CMK (cell line): ENCODE measurements at regions not wholly inside any gene's neighbourhood (a gene's known extent, or its start where the extent isn't known, plus 50 kb on each side); places are given as distances from the start of the nearest gene placed in this dataset.
A peak's percentile ranks its signal among the peaks of the same experiment; 100 is the strongest.

Experiments used
- DNase-seq: peaks from one replicate; pipeline ENCODE4 v3.0.0-alpha.2; 2010; ENCODE audit warnings: low read depth

DNA sequence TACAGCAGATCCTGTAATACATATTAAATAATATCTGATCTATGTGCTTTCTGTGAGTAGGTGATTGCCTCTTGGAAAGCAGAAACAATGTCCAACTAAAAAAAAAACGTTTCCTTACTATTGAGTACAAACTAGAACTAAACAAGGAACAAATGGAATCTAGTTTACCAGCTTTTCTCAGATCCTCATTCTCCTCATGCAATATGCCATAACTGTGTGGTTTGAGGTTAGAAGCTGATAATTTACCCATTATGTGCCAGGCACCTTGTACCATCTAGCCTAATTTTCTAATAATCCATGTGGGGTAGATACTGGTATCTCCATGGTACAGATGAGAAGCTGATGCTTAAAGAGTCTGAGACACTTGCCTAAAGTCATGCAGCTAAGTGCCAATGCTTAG is 154.7 kb downstream of the PTGER3 start:
- no peak for DNase-seq

DNA sequence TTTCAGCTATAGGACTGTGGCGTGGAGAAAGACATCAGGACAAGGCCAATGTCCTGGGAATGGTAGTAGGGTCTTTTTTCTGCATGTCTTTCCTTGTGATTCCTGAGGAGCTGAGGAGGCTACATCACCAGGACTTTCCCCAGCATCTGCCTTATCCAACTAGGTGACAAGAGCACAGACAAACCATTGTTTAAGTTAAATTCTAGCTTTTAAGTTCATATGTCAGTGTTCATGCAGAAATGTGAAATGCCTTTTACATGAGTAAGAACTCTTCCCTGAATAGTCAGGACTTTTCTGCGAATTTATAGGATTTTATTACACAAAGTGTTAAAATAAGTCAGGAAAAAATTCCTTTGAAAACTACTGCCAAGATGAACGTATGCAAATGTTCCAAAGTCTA is 154.2 kb downstream of the PTGER3 start:
- no peak for DNase-seq

DNA sequence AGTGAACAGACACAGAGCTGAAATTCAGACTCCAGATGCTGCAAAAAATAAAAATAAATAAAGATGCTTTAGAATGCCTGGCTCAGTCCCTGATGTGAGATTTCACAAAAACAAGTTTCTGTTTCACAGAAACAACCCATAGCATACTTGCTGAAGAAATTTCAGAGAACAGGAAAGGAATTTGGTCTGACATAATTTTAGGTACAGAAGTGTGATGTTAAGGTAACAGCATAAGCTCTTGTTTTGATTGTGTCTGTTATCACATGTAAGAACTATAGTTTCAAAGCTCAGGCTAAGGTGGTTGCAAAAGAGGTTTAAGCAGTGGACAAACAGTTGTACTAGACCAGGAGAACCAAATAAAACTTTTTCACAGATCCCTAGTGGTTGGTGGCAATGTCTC is 152.1 kb downstream of the PTGER3 start:
- DNase-seq: no peak

DNA sequence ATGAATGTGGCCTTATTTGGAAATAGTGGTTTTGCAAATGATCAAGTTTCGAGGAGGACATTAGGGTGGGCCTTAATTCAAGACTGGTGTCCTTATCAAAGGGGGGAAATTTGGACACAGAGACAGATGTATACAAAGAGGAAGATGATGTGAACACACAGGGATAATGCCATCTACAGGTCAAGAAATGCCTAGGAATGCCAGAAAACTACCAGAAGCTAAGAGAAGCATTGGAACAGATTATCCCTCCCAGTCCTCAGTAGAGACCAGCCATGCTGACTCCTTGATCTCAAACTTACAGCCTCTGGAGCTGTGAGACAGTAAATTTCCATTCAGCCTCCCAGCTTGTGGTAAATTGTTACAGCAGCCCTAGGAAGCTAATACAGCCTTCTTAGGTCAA is 151.4 kb downstream of the PTGER3 start:
- DNase-seq: no peak

DNA sequence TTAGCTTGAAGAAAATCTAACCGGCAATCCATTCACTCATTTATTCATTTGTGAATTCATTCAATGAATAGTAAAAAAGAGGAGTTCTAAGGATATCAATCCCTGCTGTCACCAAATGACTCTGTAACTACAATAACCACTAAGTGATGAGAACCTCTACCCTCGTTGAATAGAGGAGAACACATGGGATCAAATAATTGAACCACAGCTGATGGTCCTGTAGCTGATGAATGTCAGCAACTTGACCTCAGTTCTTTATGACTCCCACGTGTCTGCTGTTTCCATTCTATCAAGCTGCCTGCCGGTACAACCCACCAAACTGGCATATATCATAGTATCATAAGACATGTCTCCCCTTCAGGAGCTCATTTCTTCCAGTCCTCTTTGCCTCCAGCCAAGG is 150.3 kb downstream of the PTGER3 start:
- no peak for DNase-seq

DNA sequence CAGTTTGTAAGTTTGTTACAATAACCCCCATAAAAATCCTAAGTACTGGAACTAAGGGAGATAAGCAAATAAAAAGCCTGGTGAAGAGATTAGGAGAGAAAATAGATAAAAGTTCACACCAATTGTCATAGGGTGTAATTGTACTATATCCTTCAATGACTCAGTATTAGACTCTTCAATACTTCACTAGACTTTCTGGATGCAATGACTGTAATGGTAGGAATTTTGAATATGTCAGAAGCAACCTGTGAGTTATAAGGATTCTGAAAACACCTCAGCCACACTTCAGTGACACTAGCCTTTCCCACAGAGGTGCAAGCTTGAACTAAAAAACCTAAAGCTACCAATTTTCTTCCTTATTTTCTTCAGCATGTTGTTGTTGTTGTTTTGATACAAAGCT is 147.9 kb downstream of the PTGER3 start:
- no peak for DNase-seq

DNA sequence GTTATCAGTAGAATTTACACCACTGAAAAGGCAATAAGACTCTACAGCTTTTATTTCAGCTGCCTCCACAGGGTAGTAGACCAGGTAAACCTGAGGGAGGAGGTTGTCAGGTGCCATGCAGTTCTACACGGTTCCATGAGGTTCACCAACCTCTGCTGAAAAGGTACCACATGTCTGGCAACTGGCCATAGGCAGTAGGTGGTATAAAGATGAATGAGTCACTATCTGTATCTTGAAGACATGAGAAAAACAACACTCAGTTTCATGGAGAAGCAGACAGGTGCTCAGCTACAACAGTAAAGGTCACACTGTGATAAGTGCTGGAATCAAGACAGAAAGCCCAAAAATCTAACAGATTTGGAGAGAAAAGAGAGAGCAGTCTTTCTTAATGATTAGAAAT is 145.4 kb downstream of the PTGER3 start:
- DNase-seq: no peak

DNA sequence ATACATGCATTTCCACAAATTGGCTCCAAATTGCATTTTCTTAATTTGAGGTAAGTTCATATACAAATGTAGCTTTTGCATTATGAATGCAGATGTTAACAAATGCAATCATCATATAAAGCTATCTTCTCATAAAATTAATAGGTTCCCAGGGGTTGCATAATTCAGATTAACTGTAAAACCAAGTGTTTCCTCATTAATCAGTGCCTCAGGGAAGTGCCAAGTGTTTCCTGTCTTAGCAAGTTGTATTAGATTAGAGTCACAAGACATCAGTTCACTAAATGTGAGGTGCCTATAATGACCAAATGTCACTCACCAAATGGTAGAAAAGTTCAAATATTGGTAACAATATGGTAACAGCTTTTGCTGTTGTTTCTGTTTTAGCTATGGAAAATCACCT is 140.8 kb downstream of the PTGER3 start:
- no peak for DNase-seq

DNA sequence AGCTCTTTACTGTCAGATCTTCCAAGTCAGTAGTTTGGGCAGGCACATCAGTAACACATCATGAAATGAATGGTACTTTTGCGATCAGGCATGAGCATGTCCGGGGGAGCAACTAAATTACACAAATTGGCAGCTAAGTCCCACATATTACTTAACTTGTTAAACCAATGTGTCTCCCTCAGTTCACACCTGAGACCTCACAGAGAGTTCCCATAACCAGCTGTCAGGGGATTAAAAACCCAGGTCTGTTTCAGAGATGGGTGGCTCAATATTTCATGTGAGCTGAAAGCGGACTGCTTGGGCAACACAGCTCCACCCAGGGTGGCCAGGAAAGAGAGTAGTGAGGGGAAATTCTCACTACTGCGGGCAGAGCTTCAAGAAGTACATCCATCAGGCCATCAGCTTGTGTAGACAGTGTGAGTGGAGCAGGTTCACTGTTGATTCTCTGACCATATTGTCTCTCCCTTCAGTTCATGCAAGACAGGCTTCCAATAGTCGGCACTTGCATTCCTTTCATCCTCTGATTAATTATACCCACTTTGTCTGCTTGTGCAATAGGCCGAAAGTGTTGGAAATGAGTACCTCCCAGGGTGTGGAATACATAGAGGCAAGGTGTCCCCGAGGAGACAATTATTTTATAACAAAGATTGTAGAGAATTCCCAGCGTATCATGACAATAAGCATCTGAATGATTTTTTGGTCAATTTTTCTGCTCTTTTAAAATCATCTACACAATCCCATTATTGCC is 139.9 kb downstream of the PTGER3 start:
- DNase-seq: no peak

DNA sequence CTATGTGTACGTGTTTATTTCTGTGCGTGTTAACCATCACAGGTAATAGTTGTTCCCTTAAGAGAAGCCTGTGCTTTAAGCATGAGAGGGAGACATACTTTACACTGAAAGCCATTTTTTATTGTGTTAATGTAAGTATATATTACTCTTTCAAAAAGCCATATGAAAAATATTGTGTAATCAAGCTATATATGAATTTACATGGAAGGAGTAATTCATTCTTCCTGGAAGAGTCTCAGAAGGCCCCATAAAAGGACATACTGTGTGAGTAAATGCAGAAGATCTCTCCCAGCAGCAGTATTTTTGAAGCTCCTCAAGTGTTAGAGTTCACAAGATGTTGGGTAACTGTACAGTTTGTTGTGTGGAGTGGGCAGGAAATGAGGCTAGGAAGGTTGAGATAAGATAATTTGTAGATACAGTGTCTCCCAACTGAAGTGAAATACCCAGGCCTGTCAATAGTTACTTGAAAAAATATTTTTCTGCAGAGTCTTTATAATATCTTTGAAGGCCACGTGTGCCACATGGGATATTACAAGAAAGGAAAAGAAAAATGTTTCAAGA is 138.3 kb downstream of the PTGER3 start:
- DNase-seq: peak; percentile 65

DNA sequence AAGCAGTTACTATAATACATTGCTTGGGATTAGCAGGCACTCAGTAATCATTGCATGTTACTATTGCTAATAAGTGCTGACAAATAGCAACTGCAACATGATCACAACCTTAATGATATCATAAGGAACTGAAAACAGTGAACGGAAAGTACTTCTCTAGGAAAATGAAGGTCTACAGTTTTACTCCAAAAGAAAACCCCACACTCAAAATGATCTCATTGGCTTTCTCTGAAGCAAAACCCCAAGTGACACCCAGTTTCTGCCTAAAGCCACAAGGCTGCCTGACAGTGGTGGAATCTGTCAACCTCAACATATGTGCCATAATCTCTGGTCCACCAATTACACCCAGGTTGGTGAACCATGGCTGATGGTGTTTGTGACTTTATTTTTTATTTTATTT is 137.6 kb downstream of the PTGER3 start:
- no peak for DNase-seq

DNA sequence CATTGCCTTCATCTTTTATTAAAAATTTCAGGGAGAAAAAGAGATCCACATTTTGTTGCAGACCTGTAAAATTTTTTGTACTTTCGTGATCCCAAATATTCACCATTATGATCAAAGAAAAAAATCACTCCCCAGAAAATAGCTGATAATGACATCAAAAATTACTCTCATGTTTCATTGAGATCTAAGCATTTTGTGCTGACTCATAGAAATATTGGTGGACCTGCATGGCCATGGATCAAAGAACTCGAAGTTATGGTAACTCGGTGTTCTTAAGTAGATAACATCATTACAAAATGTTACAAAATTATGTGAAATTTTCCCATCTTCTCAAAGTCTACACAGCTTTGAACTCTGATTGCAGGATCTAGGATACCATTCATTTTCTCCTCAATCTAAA is 135.8 kb downstream of the PTGER3 start:
- no peak for DNase-seq

DNA sequence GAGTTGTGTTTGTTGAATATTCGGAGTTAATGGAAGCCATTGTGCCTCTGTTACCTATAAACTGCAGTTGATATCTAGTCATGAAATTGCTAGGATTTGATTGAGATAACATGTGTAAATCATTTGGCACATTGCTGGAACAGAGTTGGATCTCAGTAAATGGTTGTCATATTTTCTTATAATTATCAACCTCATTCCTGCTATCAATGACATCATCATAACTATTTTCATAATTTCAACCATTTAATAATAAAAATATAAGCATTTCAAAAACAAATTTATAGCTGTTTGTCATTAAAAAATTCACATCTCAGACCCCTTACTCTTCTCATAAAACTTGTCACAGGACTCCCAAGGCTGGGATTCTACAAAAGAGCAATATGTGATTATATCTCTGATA is 133.4 kb downstream of the PTGER3 start:
- no peak for DNase-seq

DNA sequence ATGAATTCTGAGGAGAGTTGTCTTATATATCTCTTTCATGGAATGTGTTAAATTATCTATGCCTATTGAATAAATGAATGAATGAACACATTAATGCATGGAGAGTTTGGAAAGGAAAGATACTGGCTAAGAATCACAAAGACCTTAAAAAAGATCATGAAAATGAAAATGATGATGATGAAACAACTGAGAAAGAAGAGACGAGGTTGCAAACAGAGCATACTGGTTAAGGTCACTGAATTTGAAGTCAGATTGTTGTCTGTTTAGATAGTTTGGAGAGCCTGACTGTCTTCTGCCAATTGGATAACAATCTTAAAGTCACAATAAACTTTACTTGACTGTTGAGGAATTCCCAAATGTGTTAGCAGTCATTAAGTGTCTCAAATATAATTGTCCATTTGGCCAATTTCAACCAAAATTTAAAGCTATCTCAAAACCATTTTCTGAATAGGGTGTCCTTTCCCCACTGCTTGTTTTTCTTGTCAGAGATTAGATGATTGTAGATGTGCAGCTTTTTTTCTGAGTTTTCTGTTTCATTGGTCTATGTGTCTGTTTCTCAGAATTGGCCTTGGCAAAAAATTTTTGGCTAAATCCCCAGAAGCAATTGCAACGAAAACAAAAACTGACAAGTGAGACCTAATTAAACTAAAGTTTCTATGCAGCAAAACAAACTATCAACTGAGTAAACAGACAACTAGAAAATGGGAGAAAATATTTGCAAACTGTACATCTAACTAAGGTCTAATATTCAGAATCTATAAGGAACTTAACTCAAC is 132.2 kb downstream of the PTGER3 start:
- no peak for DNase-seq

DNA sequence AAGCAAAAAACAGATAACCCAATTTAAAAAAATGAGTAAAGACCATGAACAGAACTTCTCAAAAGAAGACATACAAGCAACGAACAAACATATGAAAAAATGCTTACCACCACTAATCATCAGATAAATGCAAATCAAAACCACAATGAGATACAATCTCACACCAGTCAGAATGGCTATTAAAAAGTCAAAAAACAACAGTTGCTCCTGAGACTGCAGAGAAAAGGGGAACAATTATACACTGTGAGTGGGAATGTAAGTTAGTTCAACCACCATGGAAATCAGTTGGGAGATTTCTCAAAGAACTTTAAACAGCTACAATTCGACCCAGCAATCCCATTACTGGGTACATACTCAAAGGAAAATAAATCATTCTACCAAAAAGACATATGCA is 131.6 kb downstream of the PTGER3 start:
- DNase-seq: no peak

DNA sequence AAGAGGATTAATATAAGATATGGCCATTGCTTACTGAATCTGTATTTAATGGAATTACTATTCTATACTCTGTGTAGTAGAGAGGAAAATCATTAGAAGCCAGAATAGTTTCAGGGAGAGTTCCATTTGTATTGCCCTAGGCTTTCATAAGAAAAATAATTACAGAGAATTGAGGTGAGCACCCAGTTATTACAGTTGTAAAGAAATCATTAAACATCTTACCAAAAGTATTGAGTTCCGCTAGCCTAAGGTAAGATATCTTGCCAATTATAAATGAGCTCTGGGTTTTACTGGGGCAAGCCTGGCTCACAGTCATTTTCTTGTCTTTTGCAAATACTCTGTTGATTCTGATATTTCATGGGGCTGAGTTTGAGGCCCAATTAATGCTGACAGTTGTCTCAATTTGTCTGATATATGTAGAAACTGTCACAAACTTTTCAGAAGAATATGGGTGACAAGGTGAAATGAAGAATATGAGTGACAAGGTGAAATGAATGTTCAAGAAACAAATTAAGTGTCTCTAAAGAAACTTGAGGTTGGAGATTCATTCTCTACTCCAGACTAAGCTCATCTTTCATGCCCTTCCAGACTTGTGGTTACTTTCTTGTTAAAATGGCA is 127.8 kb downstream of the PTGER3 start:
- DNase-seq: no peak
